ENCODE measurements at regions not wholly inside any gene's neighbourhood (a gene's known extent, or its start where the extent isn't known, plus 50 kb on each side); places are given as distances from the start of the nearest gene placed in this dataset.
"Not testable (repeated sequence)": the region's sequence is repeated elsewhere in the genome, so short reads cannot be mapped to it uniquely, and the experiment has no call there.

- DNase-seq = not testable (repeated sequence)
These were observed 103.0 kb downstream of the CARTPT start for GRCh38 chr5:71822065-71822464.

GRCh38 chr5:71825992-71826391 lies 106.9 kb downstream of the CARTPT start:
- DNase-seq = no peak

GRCh38 chr5:71828291-71829040 lies 109.4 kb downstream of the CARTPT start:
- no peak for DNase-seq

- DNase-seq = no peak
These were observed 110.1 kb downstream of the CARTPT start for GRCh38 chr5:71829206-71829605.

GRCh38 chr5:71830681-71831539 lies 111.8 kb downstream of the CARTPT start:
- peak; percentile 55 for DNase-seq

- DNase-seq = no peak
These were observed 114.0 kb downstream of the CARTPT start for GRCh38 chr5:71832812-71833715.

- DNase-seq = no peak
These were observed 115.5 kb downstream of the CARTPT start for GRCh38 chr5:71834601-71835000.

GRCh38 chr5:71836084-71836483 lies 117.0 kb downstream of the CARTPT start:
- DNase-seq = no peak

GRCh38 chr5:71836559-71837112 lies 117.6 kb downstream of the CARTPT start:
- DNase-seq = no peak

GRCh38 chr5:71838286-71838685 lies 119.2 kb downstream of the CARTPT start:
- no peak for DNase-seq

- no peak for DNase-seq
These were observed 120.2 kb downstream of the CARTPT start for GRCh38 chr5:71839096-71839884.

- no peak for DNase-seq
These were observed 122.0 kb downstream of the CARTPT start for GRCh38 chr5:71841107-71841506.

GRCh38 chr5:71843111-71843510 lies 124.0 kb downstream of the CARTPT start:
- no peak for DNase-seq

- no peak for DNase-seq
These were observed 125.8 kb downstream of the CARTPT start for GRCh38 chr5:71844862-71845261.

- no peak for DNase-seq
These were observed 140.4 kb downstream of the CARTPT start for GRCh38 chr5:71859515-71859914.

- no peak for DNase-seq
These were observed 141.0 kb downstream of the CARTPT start for GRCh38 chr5:71860048-71860447.

- DNase-seq = no peak
These were observed 142.6 kb downstream of the CARTPT start for GRCh38 chr5:71861682-71862081.

- no peak for DNase-seq
These were observed 143.0 kb downstream of the CARTPT start for GRCh38 chr5:71862087-71862486.

- no peak for DNase-seq
These were observed 143.5 kb downstream of the CARTPT start for GRCh38 chr5:71862507-71863060.

GRCh38 chr5:71864730-71865601 lies 145.9 kb downstream of the CARTPT start:
- peak; percentile 27 for DNase-seq

Data from T1000 (cell line).